HEK293 (cell line): ENCODE measurements at regions not wholly inside any gene's neighbourhood (a gene's known extent, or its start where the extent isn't known, plus 50 kb on each side); places are given as distances from the start of the nearest gene placed in this dataset.

Experiments
- CTCF ChIA-PET: fragments of 350-600 bp; formaldehyde crosslinking; extraction: SDS; loops from one replicate; lab custom pipeline; 2021; ENCODE audit warnings: antibody characterized with exemption; lab: Yijun Ruan, JAX
- POLR2A ChIA-PET: fragments of 300-600 bp; formaldehyde crosslinking; extraction: SDS; loops from one replicate; lab custom pipeline; 2020; ENCODE audit warnings: antibody characterized with exemption, inconsistent platforms; lab: Yijun Ruan, JAX
- H3K27ac ChIP-seq: fragments of 200-500 bp; sonication (Bioruptor generic); 2 replicates; pipeline ENCODE4 v1.5.1; 2014; ENCODE audit warnings: low read depth, low read length, control low read depth, inconsistent platforms; ENCODE audit errors: extremely low read depth
- H3K36me3 ChIP-seq, 2 experiments: fragments of 200-500 bp in 1 of 2; sonication (Bioruptor generic) in 1 of 2; 1 replicate in 1 of 2; 2 replicates in 1 of 2; pipeline ENCODE4 v1.5.1; 2014 to 2017; ENCODE audit warnings: inconsistent platforms in 2 of 2, low read length in 2 of 2; ENCODE audit not compliant: control insufficient read depth in 2 of 2, insufficient read depth in 1 of 2
- H3K4me1 ChIP-seq: fragments of 200-500 bp; sonication (Bioruptor generic); 2 replicates; pipeline ENCODE4 v1.5.1; 2014; ENCODE audit warnings: mild to moderate bottlenecking, low read length, inconsistent platforms; ENCODE audit not compliant: control insufficient read depth, insufficient read depth
- H3K4me3 ChIP-seq: 2 replicates; pipeline ENCODE4 v1.5.1; 2011; ENCODE audit warnings: low read depth, mild to moderate bottlenecking, control low read depth, low read length, moderate library complexity
- H3K9me3 ChIP-seq: fragments of 200-500 bp; sonication (Bioruptor generic); 2 replicates; pipeline ENCODE4 v1.5.1; 2014; ENCODE audit warnings: low read depth, low read length, inconsistent platforms; ENCODE audit not compliant: control insufficient read depth, insufficient read depth
- GLIS2 ChIP-seq: fragments of 450-650 bp; formaldehyde crosslinking; IDR thresholded peaks from 2 replicates; pipeline ENCODE4 v1.5.1; 2016; ENCODE audit warnings: missing biosample characterization, missing genetic modification characterization
- HOXC10 ChIP-seq: sonication (generic); formaldehyde crosslinking; IDR thresholded peaks from 2 replicates; pipeline ENCODE4 v1.8.1; 2023; ENCODE audit warnings: mild to moderate bottlenecking, missing genetic modification reagents
- MYNN ChIP-seq: fragments of 450-650 bp; formaldehyde crosslinking; IDR thresholded peaks from 2 replicates; pipeline ENCODE4 v1.5.1; 2016; ENCODE audit warnings: missing biosample characterization, missing genetic modification characterization, borderline replicate concordance
- PRDM2 ChIP-seq: fragments of 450-650 bp; formaldehyde crosslinking; IDR thresholded peaks from 2 replicates; pipeline ENCODE4 v1.5.1; 2016; ENCODE audit warnings: missing biosample characterization, missing genetic modification characterization, borderline replicate concordance
- SALL2 ChIP-seq: fragments of 450-650 bp; formaldehyde crosslinking; IDR thresholded peaks from 2 replicates; pipeline ENCODE4 v1.5.0; 2017; ENCODE audit warnings: missing biosample characterization, mild to moderate bottlenecking, missing genetic modification characterization, borderline replicate concordance
- SP3 ChIP-seq: fragments of 450-650 bp; formaldehyde crosslinking; IDR thresholded peaks from 2 replicates; pipeline ENCODE4 v1.5.1; 2016; ENCODE audit warnings: missing biosample characterization, missing genetic modification characterization
- ZBTB21 ChIP-seq: fragments of 450-650 bp; formaldehyde crosslinking; IDR thresholded peaks from 2 replicates; pipeline ENCODE4 v1.5.1; 2017; ENCODE audit warnings: missing biosample characterization, missing genetic modification characterization
- ZNF155 ChIP-seq: fragments of 450-650 bp; formaldehyde crosslinking; IDR thresholded peaks from 2 replicates; pipeline ENCODE4 v1.5.1; 2016; ENCODE audit warnings: missing biosample characterization, missing genetic modification characterization
- ZNF169 ChIP-seq: fragments of 450-650 bp; formaldehyde crosslinking; IDR thresholded peaks from 2 replicates; pipeline ENCODE4 v1.5.1; 2016; ENCODE audit warnings: missing biosample characterization, missing genetic modification characterization
- ZNF23 ChIP-seq: fragments of 450-650 bp; formaldehyde crosslinking; IDR thresholded peaks from 2 replicates; pipeline ENCODE4 v1.5.1; 2016; ENCODE audit warnings: missing biosample characterization, missing genetic modification characterization, borderline replicate concordance
- ZNF239 ChIP-seq: fragments of 450-650 bp; formaldehyde crosslinking; IDR thresholded peaks from 2 replicates; pipeline ENCODE4 v1.5.1; 2016; ENCODE audit warnings: missing biosample characterization, missing genetic modification characterization
- ZNF266 ChIP-seq: fragments of 450-650 bp; formaldehyde crosslinking; IDR thresholded peaks from 2 replicates; pipeline ENCODE4 v1.5.1; 2016; ENCODE audit warnings: missing biosample characterization, missing genetic modification characterization, low read depth
- ZNF391 ChIP-seq: fragments of 450-650 bp; formaldehyde crosslinking; IDR thresholded peaks from 2 replicates; pipeline ENCODE4 v1.5.1; 2016; ENCODE audit warnings: low read depth, missing biosample characterization, missing genetic modification characterization, borderline replicate concordance
- ZNF404 ChIP-seq: fragments of 450-650 bp; formaldehyde crosslinking; IDR thresholded peaks from 2 replicates; pipeline ENCODE4 v1.5.1; 2017; ENCODE audit warnings: missing biosample characterization, missing genetic modification characterization
- ZNF416 ChIP-seq: fragments of 450-650 bp; formaldehyde crosslinking; IDR thresholded peaks from 2 replicates; pipeline ENCODE4 v1.5.1; 2016; ENCODE audit warnings: missing biosample characterization, missing genetic modification characterization
- ZNF549 ChIP-seq: fragments of 450-650 bp; IDR thresholded peaks from 2 replicates; pipeline ENCODE4 v1.5.1; 2018; ENCODE audit warnings: missing biosample characterization, missing genetic modification characterization, mild to moderate bottlenecking, inconsistent platforms, moderate library complexity
- ZNF654 ChIP-seq: fragments of 450-650 bp; formaldehyde crosslinking; IDR thresholded peaks from 2 replicates; pipeline ENCODE4 v1.5.1; 2016; ENCODE audit warnings: low read depth, missing biosample characterization, missing genetic modification characterization
- ZNF658 ChIP-seq: fragments of 450-650 bp; formaldehyde crosslinking; IDR thresholded peaks from 2 replicates; pipeline ENCODE4; 2016; ENCODE audit warnings: missing biosample characterization, missing genetic modification characterization
- ZNF664 ChIP-seq: fragments of 450-650 bp; formaldehyde crosslinking; IDR thresholded peaks from 2 replicates; pipeline ENCODE4 v1.5.1; 2016; ENCODE audit warnings: missing biosample characterization, missing genetic modification characterization
- ZNF747 ChIP-seq: fragments of 450-650 bp; formaldehyde crosslinking; IDR thresholded peaks from 2 replicates; pipeline ENCODE4 v1.5.1; 2016; ENCODE audit warnings: missing biosample characterization, missing genetic modification characterization
- ZNF791 ChIP-seq: fragments of 450-650 bp; formaldehyde crosslinking; IDR thresholded peaks from 2 replicates; pipeline ENCODE4 v1.5.1; 2016; ENCODE audit warnings: missing biosample characterization, missing genetic modification characterization
- TF ChIP-seq, protein P1 (sequence below): IDR thresholded peaks from 2 replicates; pipeline ENCODE4 v1.6.1; 2011; ENCODE audit warnings: mild to moderate bottlenecking, low read depth, low read length, borderline replicate concordance

- TF ChIP-seq ZNF658 (tag by site-specific recombination) (no peak), ZBTB21 (tag by site-specific recombination) (no peak), MYNN (no peak)
- TF ChIP-seq, all 188 proteins: peak for 0
- H3K4me1 ChIP-seq, result no peaks in the 10 kb centered on the region
- H3K27ac ChIP-seq, result no peak overlapping the region
- no peaks in the 10 kb centered on the region for H3K36me3 ChIP-seq
- CTCF ChIA-PET, result interaction anchor here (0.6 kb wide), 2 partner anchors 15 to 85 kb away, joined by 3 to 5 read pairs; no protein-coding TSS in a partner anchor
- POLR2A ChIA-PET, result no interaction called here
- H3K4me3 ChIP-seq, result no peak overlapping the region
- no peaks in the 10 kb centered on the region for H3K9me3 ChIP-seq
Measured at GRCh38 chr11:127075758-127076157, 75.2 kb upstream of the KIRREL3 start.

- Histone ChIP-seq H3K27ac (no peak overlapping the region), H3K4me1 (no peaks in the 10 kb centered on the region), H3K36me3 (no peaks in the 10 kb centered on the region), H3K9me3 (no peaks in the 10 kb centered on the region), H3K4me3 (no peak overlapping the region)
- CTCF ChIA-PET, result interaction anchor here (0.5 to 2.4 kb wide), 5 partner anchors 11 to 631 kb away, joined by 3 to 10 read pairs (median 4); no protein-coding TSS in a partner anchor
- TF ChIP-seq SALL2 (tag by site-specific recombination) (no peak), ZNF266 (no peak), HOXC10 (no peak), ZNF654 (tag by site-specific recombination) (0 out of 2 replicates have a peak, but pooled peaks have one; percentile 17)
- POLR2A ChIA-PET, result no interaction called here
Measured at GRCh38 chr11:127074151-127074761, 73.7 kb upstream of the KIRREL3 start.

DNA sequence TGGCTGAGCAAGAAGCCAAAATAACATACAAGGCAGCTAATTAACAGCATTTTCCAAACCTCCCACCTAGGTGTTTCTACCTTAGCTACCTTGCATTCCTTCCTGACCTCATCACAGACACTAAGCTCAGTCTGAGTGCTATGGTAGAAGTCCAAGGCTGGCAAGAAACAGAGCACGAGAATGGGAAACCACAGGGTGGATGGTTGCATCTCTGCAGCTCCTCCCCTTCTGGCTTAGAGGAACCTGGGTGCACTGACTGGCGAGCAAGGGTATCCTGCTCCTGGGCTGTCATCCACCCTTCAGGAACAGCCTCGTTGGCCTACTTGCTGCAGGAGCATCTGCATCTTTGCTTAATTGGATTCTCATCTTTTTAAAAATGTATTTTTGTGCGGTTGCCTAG is 73.1 kb upstream of the KIRREL3 start:
- Histone ChIP-seq H3K27ac (no peak overlapping the region), H3K4me1 (no peaks in the 10 kb centered on the region)
- POLR2A ChIA-PET, result no interaction called here
- CTCF ChIA-PET, result interaction anchor here (1.1 to 2.4 kb wide), 2 partner anchors 10 to 357 kb away, joined by 6 to 10 read pairs; no protein-coding TSS in a partner anchor
- TF ChIP-seq ZNF23 (tag by site-specific recombination) (no peak), ZNF664 (tag by site-specific recombination) (no peak), ZNF549 (tag by site-specific recombination) (no peak)
- TF ChIP-seq, all 188 proteins: peak for 0
- Histone ChIP-seq H3K9me3 (no peaks in the 10 kb centered on the region), H3K36me3 (no peaks in the 10 kb centered on the region), H3K4me3 (no peak overlapping the region)

- CTCF ChIA-PET, result no interaction called here
- Histone ChIP-seq H3K36me3 (no peaks in the 10 kb centered on the region), H3K4me3 (no peak overlapping the region), H3K4me1 (no peaks in the 10 kb centered on the region), H3K9me3 (no peaks in the 10 kb centered on the region), H3K27ac (no peak overlapping the region)
- POLR2A ChIA-PET, result no interaction called here
- no peak for TF ChIP-seq ZNF747 (tag by site-specific recombination)
- no peak for TF ChIP-seq ZNF391
- TF ChIP-seq SP3 (tag by site-specific recombination), result no peak
- no peak for TF ChIP-seq ZNF416 (tag by site-specific recombination)
- TF ChIP-seq GLIS2 (tag by site-specific recombination), result no peak
- no peak for TF ChIP-seq ZNF791 (tag by site-specific recombination)
- TF ChIP-seq ZNF654 (tag by site-specific recombination), result no peak
- no peak for TF ChIP-seq ZNF155 (tag by site-specific recombination)
- no peak for TF ChIP-seq ZNF239
- TF ChIP-seq, protein P1, sequence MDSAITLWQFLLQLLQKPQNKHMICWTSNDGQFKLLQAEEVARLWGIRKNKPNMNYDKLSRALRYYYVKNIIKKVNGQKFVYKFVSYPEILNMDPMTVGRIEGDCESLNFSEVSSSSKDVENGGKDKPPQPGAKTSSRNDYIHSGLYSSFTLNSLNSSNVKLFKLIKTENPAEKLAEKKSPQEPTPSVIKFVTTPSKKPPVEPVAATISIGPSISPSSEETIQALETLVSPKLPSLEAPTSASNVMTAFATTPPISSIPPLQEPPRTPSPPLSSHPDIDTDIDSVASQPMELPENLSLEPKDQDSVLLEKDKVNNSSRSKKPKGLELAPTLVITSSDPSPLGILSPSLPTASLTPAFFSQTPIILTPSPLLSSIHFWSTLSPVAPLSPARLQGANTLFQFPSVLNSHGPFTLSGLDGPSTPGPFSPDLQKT, result no peak
- no peak for TF ChIP-seq ZNF658 (tag by site-specific recombination)
- no peak for TF ChIP-seq ZNF169
- TF ChIP-seq ZNF404 (tag by site-specific recombination), result no peak
- TF ChIP-seq PRDM2 (tag by site-specific recombination), result no peak
Measured at GRCh38 chr11:127071606-127072005, 71.0 kb upstream of the KIRREL3 start.
